PC-9 (cell line): ENCODE measurements at regions not wholly inside any gene's neighbourhood (a gene's known extent, or its start where the extent isn't known, plus 50 kb on each side); places are given as distances from the start of the nearest gene placed in this dataset.
A peak's percentile ranks its signal among the peaks of the same experiment; 100 is the strongest.
"Not testable (repeated sequence)": the region's sequence is repeated elsewhere in the genome, so short reads cannot be mapped to it uniquely, and the experiment has no call there.

ENCODE experiments used
- BruUV-seq: library from RNA; stranded (reverse); fragments of 400-500 nt; replicated peaks from 2 replicates; lab custom pipeline; 2021; lab: Mats Ljungman, UMichigan
- CTCF ChIA-PET: fragments of 300-600 bp; sonication (Branson Sonifier 250); formaldehyde crosslinking; loops from one replicate; lab custom pipeline; 2022; ENCODE audit warnings: antibody characterized with exemption; lab: Charles Lee
- POLR2A ChIA-PET: fragments of 300-600 bp; sonication (Branson Sonifier 250); formaldehyde crosslinking; loops from one replicate; lab custom pipeline; 2022; ENCODE audit warnings: antibody characterized with exemption; ENCODE audit not compliant: unreplicated experiment; lab: Charles Lee
- DNase-seq, 2 experiments: peaks; one replicate each; pipeline versions ENCODE4 v3.0.0 to v3.0.0-alpha.2; 2015 to 2022; ENCODE audit warnings: mixed read lengths in 1 of 2
- H2AFZ ChIP-seq: fragments of 200-600 bp; sonication (generic); 2 replicates; pipeline ENCODE4 v1.8.1; 2017; ENCODE audit warnings: antibody characterized with exemption
- H3F3A ChIP-seq: fragments of 200-600 bp; sonication (generic); 2 replicates; pipeline ENCODE4 v1.8.1; 2017; ENCODE audit warnings: antibody characterized with exemption, mild to moderate bottlenecking, low read depth; ENCODE audit not compliant: insufficient read depth
- H3K27ac ChIP-seq: fragments of 200-600 bp; sonication (generic); 2 replicates; pipeline ENCODE4 v1.6.1; 2016; ENCODE audit warnings: mixed run types
- H3K27me3 ChIP-seq: fragments of 200-600 bp; sonication (generic); 2 replicates; pipeline ENCODE4 v1.6.1; 2016; ENCODE audit warnings: low read depth, mixed run types; ENCODE audit not compliant: insufficient read depth
- H3K36me3 ChIP-seq: fragments of 200-600 bp; sonication (generic); 2 replicates; pipeline ENCODE4 v1.6.1; 2016; ENCODE audit warnings: low read depth, mixed run types
- H3K4me1 ChIP-seq: fragments of 200-600 bp; sonication (generic); replicated peaks from 2 replicates; pipeline ENCODE4 v1.6.1; 2016; ENCODE audit warnings: mixed run types; ENCODE audit not compliant: insufficient read depth
- H3K4me2 ChIP-seq: fragments of 200-600 bp; sonication (generic); 2 replicates; pipeline ENCODE4 v1.6.1; 2017; ENCODE audit warnings: mixed run types
- H3K4me3 ChIP-seq: fragments of 200-600 bp; sonication (generic); 2 replicates; pipeline ENCODE4 v1.6.1; 2016; ENCODE audit warnings: mixed run types
- H3K79me2 ChIP-seq: fragments of 200-600 bp; sonication (generic); 2 replicates; pipeline ENCODE4 v1.6.1; 2017; ENCODE audit warnings: low read depth, mixed run types
- H3K9me2 ChIP-seq: fragments of 200-600 bp; sonication (generic); 2 replicates; pipeline ENCODE4 v1.8.1; 2017; ENCODE audit warnings: mild to moderate bottlenecking; ENCODE audit not compliant: insufficient read depth
- H3K9me3 ChIP-seq: fragments of 200-600 bp; sonication (generic); 2 replicates; pipeline ENCODE4 v1.8.1; 2016; ENCODE audit warnings: low read depth; ENCODE audit not compliant: insufficient read depth
- H4K20me1 ChIP-seq: fragments of 200-600 bp; sonication (generic); 2 replicates; pipeline ENCODE4 v1.8.1; 2017; ENCODE audit not compliant: insufficient read depth
- EZH2 ChIP-seq: fragments of 200-600 bp; sonication (generic); IDR thresholded peaks from 2 replicates; pipeline ENCODE4 v1.8.0; 2017; ENCODE audit warnings: antibody characterized with exemption, low read depth
- intact Hi-C: fragments of 100-400 bp; cut with micrococcal nuclease; formaldehyde crosslinking; loops from one replicate; pipeline ENCODE4 v1.10.0; 2022; ENCODE audit not compliant: unreplicated experiment
- TF ChIP-seq, protein P1 (sequence below): fragments of 200-600 bp; sonication (generic); conservative IDR thresholded peaks from 2 replicates; pipeline ENCODE4 v1.6.1; 2017; ENCODE audit warnings: mixed run types, antibody characterized with exemption, mild to moderate bottlenecking, moderate library complexity

DNA sequence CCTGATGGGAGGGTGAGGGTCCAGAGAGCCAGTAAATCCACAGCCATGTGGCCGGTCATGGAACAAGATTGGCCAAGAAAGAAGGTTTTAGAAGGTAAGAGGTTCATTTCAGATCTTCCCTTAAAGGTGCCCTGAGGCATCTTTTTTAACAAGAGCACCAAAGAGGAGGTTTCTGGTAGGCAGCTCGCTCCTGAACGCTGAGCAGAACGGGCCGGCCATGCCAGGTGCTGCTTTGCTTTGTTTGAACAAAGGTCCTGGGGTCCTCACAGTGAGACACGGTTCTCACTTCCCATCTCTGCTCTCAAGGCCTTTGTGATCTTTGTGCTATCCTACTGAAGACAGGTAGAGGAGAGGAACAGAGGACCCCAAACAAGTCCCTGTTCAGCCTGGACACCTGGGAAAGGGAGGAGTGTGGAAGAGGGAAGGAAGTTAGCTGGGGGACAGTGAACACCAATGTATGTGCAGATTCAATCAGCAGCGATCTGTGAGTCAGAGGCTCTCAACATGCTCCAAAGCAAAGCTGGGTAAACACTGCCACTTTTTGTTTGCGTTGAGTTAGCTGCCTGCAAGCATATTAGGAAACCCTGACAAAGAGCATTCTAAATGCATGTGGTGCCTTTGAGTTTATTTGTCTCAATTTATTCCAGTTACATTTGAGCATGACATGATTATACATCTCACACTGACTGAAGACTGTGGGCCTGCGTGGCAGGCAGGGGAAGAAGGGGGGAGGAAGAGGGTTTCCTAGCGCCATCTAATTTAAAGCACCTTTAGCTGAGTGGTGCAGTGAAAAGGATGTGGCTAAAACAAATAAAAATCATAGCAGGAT, 102.4 kb downstream of the ASB1 start:
- peak; percentile 34 to 70 for DNase-seq
- CTCF ChIA-PET = no interaction called here

DNA sequence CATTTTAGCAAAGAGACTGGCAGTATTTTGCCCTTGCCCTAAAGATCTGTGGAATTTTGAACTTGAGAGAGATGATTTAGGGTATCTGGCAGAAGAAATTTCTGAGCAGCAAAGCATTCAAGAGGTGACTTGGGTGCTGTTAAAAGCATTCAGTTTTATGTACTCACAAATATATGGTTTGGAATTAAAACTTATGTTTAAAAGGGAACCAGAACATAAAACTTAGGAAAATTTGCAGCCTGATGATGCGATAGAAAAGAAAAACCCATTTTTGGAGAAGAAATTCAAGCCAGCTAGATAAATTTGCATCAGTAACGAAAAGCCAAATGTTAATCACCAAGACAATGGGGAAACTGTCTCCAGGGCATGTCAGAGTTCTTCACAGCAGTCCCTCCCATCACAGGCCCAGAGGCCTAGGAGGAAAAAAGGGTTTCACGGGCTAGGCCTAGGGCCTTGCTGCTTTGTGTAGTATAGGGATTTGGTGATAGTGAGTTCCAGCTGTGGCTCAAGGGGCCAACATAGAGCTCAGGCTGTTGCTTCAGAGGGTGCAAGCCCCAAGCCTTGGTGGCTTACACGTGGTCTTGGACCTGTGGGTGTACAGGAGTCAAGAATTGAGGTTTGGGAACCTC, 104.4 kb downstream of the ASB1 start:
- BruUV-seq, H3K9me3 ChIP-seq, H3K4me1 ChIP-seq, POLR2A ChIA-PET, H4K20me1 ChIP-seq, H3K36me3 ChIP-seq, H3K9me2 ChIP-seq, intact Hi-C loops, H3K27ac ChIP-seq, H2AFZ ChIP-seq, H3K79me2 ChIP-seq, CTCF ChIA-PET, H3K4me2 ChIP-seq, H3F3A ChIP-seq, H3K4me3 ChIP-seq, DNase-seq: not testable (repeated sequence)
- peaks cover 52% of the 10 kb centered on the region for H3K27me3 ChIP-seq

More for the DNA sequence above, 102.4 kb downstream of the ASB1 start:
- no peaks in the 10 kb centered on the region for H4K20me1 ChIP-seq
- peaks cover 5% of the 10 kb centered on the region; the same call in 1 of the 2 replicates for H3K9me3 ChIP-seq
- no peaks in the 10 kb centered on the region for H3K79me2 ChIP-seq
- TF ChIP-seq, protein P1, sequence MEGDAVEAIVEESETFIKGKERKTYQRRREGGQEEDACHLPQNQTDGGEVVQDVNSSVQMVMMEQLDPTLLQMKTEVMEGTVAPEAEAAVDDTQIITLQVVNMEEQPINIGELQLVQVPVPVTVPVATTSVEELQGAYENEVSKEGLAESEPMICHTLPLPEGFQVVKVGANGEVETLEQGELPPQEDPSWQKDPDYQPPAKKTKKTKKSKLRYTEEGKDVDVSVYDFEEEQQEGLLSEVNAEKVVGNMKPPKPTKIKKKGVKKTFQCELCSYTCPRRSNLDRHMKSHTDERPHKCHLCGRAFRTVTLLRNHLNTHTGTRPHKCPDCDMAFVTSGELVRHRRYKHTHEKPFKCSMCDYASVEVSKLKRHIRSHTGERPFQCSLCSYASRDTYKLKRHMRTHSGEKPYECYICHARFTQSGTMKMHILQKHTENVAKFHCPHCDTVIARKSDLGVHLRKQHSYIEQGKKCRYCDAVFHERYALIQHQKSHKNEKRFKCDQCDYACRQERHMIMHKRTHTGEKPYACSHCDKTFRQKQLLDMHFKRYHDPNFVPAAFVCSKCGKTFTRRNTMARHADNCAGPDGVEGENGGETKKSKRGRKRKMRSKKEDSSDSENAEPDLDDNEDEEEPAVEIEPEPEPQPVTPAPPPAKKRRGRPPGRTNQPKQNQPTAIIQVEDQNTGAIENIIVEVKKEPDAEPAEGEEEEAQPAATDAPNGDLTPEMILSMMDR = no peak
- no peak for TF ChIP-seq EZH2
- H3K36me3 ChIP-seq = no peaks in the 10 kb centered on the region
- POLR2A ChIA-PET = no interaction called here
- H3K27ac ChIP-seq = no peak overlapping the region
- no peaks in the 10 kb centered on the region for H3F3A ChIP-seq
- no peak overlapping the region for H3K4me2 ChIP-seq
- no peak overlapping the region for H2AFZ ChIP-seq
- intact Hi-C loops = no loop called here
- BruUV-seq = no TSS peak
- no peaks in the 10 kb centered on the region for H3K4me1 ChIP-seq
- no peaks in the 10 kb centered on the region for H3K9me2 ChIP-seq
- H3K4me3 ChIP-seq = no peak overlapping the region
- peaks cover 63% of the 10 kb centered on the region for H3K27me3 ChIP-seq

DNA sequence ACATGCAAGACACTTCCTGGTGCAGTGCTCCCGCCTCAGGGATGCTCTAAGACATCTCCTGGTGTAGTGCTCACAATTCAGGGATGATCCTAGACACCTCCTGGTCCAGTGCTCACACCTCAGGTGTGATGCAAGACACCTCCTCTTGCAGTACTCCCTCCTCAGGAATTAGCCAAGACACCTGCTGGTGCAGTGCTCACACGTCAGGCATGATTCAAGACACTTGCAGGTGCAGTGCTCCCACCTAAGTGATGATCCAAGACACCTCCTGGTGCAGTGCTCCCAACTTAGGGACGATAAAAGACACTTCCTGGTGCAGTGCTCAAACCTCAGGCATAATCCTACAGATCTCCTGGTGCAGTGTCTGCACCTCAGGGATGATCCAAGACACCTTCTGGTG, 117.0 kb downstream of the ASB1 start:
- H3K9me3 ChIP-seq, H3K4me3 ChIP-seq, H3K27ac ChIP-seq, POLR2A ChIA-PET, H3F3A ChIP-seq, CTCF ChIA-PET, H2AFZ ChIP-seq, DNase-seq, H3K36me3 ChIP-seq, H3K79me2 ChIP-seq, H3K9me2 ChIP-seq, H3K4me2 ChIP-seq, H3K4me1 ChIP-seq, H4K20me1 ChIP-seq, BruUV-seq, intact Hi-C loops: not testable (repeated sequence)
- peaks cover 52% of the 10 kb centered on the region for H3K27me3 ChIP-seq

DNA sequence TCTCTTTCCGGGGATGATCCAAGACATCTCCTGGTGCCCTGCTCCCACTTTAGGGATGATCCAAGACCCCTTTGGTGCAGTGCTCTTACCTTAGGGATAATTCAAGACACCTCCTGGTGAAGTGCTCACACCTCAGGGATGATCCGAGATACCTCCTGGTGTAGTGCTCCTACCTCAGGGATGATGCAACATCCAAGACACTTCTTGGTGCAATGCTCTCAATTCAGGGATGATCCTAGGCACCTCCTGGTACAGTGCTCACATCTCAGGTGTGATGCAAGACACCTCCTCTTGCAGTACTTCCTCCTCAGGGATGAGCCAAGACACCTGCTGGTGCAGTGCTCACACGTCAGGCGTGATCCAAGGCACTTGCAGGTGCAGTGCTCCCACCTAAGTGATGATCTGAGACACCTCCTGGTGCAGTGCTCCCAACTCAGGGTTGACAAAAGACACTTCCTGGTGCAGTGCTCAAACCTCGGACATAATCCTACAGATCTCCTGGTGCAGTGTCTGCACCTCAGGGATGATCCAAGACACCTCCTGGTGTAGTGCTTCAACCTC, 122.3 kb downstream of the ASB1 start:
- H3K4me3 ChIP-seq = no peak overlapping the region
- H3K9me2 ChIP-seq = no peaks in the 10 kb centered on the region
- DNase-seq = no peak
- peaks cover 8% of the 10 kb centered on the region; the same call in 1 of the 2 replicates for H3K9me3 ChIP-seq
- BruUV-seq = no TSS peak
- no peaks in the 10 kb centered on the region for H4K20me1 ChIP-seq
- TF ChIP-seq, protein P1 = no peak
- TF ChIP-seq EZH2 = no peak
- H3K79me2 ChIP-seq = no peaks in the 10 kb centered on the region
- intact Hi-C loops = no loop called here
- H3K27ac ChIP-seq = no peak overlapping the region
- ChIA-PET CTCF (no interaction called here), POLR2A (no interaction called here)
- H3K4me1 ChIP-seq = no peaks in the 10 kb centered on the region
- no peak overlapping the region for H3K4me2 ChIP-seq
- H3K36me3 ChIP-seq = no peaks in the 10 kb centered on the region
- H3F3A ChIP-seq = no peaks in the 10 kb centered on the region
- H3K27me3 ChIP-seq = peaks cover 49% of the 10 kb centered on the region
- no peak overlapping the region for H2AFZ ChIP-seq
